ENCODE measurements at regions not wholly inside any gene's neighbourhood (a gene's known extent, or its start where the extent isn't known, plus 50 kb on each side); places are given as distances from the start of the nearest gene placed in this dataset.

DNA sequence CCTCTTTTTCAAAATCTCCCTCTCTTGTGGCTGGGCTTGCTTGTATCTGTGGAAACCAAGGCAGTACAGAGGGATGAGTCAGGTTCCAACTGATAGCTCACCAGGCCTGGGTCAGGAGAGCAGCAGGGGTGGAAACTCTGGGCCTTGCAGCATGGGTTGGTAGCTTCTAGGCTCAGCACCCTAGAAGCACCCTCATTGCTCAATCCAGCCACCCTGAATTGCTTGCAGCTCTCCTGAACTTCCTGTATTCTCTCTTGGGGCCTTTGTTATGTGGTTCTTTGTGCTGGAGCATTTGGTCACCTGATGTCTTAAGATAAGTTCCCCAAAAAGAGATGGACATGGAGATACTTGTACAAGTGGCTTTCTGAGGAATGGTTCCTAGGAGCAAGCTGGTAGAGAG is 169.4 kb downstream of the IRX5 start:
- Histone ChIP-seq H3K27ac (ENCODE audit: low read length) (no peak overlapping the region), H3K27me3 (ENCODE audit: control insufficient read depth, insufficient read depth) (no peaks in the 10 kb centered on the region), H3K9me3 (ENCODE audit: control insufficient read depth, low read length) (peaks cover 2% of the 10 kb centered on the region), H3K4me1 (ENCODE audit: control insufficient read depth, insufficient read depth, low read length) (no peaks in the 10 kb centered on the region), H3K4me3 (ENCODE audit: low read length) (no peak overlapping the region)
- no peak for DNase-seq
- intact Hi-C loops (cut with DNase I): no loop called here
- no peak for ATAC-seq

DNA sequence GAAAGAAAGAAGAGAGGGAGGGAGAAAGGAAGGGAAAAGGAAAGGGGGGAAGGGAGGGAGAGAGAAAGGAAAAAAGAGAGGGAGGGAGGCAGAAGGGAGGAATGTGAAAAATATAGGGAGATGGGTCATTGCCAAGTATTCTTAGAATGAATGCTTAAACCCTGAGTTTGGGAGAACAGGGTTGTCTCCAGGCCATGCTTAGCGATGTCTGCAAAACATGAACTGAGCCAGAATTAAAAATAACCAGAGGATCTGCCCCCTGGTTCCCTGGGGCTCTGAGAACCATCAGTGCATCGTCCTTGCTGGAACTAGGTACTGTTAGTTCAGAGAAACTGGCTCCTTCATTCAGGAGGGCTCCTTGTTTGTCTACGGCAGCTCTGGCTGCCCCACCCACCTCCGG is 170.4 kb downstream of the IRX5 start:
- Histone ChIP-seq H3K27me3 (ENCODE audit: control insufficient read depth, insufficient read depth) (no peaks in the 10 kb centered on the region), H3K27ac (ENCODE audit: low read length) (no peak overlapping the region), H3K4me1 (ENCODE audit: control insufficient read depth, insufficient read depth, low read length) (no peaks in the 10 kb centered on the region), H3K9me3 (ENCODE audit: control insufficient read depth, low read length) (peaks cover 2% of the 10 kb centered on the region), H3K4me3 (ENCODE audit: low read length) (no peak overlapping the region)
- intact Hi-C loops (cut with DNase I): no loop called here
- 34% methylated on average over 4 of the region's 4 CpGs for WGBS
- no peak for DNase-seq
- ATAC-seq: no peak

DNA sequence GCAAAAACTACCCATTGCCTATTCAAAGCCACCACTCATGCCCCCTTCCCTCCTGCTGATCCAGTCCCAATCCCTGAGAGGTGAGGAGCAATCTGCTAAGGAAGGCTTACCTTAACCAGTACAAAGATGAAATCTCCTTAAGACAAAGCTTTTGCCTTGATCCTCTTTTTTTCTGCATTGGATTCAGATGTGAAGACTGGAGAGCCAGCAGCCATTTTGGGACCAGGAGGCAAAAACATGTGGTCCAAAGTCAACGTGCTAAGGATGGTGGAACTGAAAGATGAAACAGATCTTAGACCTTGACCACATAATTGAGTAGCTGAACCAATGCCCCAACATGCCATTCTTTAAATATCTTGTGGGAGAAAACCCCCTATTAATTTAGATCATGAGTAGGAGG is 171.4 kb downstream of the IRX5 start:
- Histone ChIP-seq H3K4me1 (ENCODE audit: control insufficient read depth, insufficient read depth, low read length) (no peaks in the 10 kb centered on the region), H3K4me3 (ENCODE audit: low read length) (no peak overlapping the region), H3K9me3 (ENCODE audit: control insufficient read depth, low read length) (peaks cover 2% of the 10 kb centered on the region), H3K27me3 (ENCODE audit: control insufficient read depth, insufficient read depth) (no peaks in the 10 kb centered on the region), H3K27ac (ENCODE audit: low read length) (no peak overlapping the region)
- DNase-seq (no peak), ATAC-seq (no peak)
- 72% methylated on average over 1 of the region's 1 CpG for WGBS
- intact Hi-C loops (cut with DNase I): no loop called here

DNA sequence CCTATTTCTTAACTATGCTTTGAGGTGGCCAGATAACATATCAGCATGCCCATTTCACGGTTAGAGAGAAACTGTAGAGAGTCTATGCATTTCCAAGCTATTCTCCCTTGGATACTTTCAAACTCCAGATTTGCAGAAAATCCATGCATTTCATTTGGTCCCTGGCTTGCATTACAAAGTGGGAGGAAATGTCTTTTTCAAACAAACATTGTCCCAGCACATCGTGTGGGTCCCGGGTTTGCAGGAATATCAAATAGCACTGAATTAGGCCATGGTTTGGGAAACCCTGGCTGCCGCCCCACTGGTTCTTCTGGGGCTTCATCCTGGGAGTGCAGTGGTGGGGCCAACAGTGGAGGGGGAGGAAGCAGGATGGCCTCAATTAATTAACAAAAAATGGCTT is 171.9 kb downstream of the IRX5 start:
- 54% methylated on average over 4 of the region's 4 CpGs for WGBS
- ATAC-seq (no peak), DNase-seq (no peak)
- Histone ChIP-seq H3K9me3 (ENCODE audit: control insufficient read depth, low read length) (peaks cover 2% of the 10 kb centered on the region), H3K27ac (ENCODE audit: low read length) (no peak overlapping the region), H3K4me3 (ENCODE audit: low read length) (no peak overlapping the region), H3K27me3 (ENCODE audit: control insufficient read depth, insufficient read depth) (no peaks in the 10 kb centered on the region), H3K4me1 (ENCODE audit: control insufficient read depth, insufficient read depth, low read length) (no peaks in the 10 kb centered on the region)
- intact Hi-C loops (cut with DNase I): no loop called here

DNA sequence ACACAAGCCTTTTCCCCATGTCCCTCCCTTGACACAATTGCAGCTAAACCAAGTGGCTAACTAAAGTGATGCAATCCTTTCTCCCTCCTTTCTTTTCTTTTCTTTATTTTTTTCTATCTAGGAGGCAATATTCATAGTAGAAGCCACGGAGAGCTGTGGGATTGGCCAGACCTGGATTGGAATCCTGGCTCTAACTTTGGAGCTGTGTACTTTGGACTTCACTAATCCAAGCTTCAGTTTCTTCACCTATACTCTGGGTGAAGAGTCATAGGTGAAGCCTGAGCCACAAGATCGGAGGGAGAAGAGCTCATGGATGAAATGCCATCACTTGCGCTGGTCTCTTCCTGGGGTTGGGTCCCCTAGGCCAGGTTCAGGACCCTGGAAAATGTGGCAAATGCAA is 177.2 kb downstream of the IRX5 start:
- intact Hi-C loops (cut with DNase I): no loop called here
- H3K4me3 ChIP-seq (ENCODE audit: low read length): no peak overlapping the region
- no peaks in the 10 kb centered on the region for H3K9me3 ChIP-seq (ENCODE audit: control insufficient read depth, low read length)
- H3K27ac ChIP-seq (ENCODE audit: low read length): no peak overlapping the region
- H3K27me3 ChIP-seq (ENCODE audit: control insufficient read depth, insufficient read depth): no peaks in the 10 kb centered on the region
- WGBS: 87% methylated on average over 3 of the region's 3 CpGs
- ATAC-seq (no peak), DNase-seq (no peak)
- H3K4me1 ChIP-seq (ENCODE audit: control insufficient read depth, insufficient read depth, low read length): no peaks in the 10 kb centered on the region

DNA sequence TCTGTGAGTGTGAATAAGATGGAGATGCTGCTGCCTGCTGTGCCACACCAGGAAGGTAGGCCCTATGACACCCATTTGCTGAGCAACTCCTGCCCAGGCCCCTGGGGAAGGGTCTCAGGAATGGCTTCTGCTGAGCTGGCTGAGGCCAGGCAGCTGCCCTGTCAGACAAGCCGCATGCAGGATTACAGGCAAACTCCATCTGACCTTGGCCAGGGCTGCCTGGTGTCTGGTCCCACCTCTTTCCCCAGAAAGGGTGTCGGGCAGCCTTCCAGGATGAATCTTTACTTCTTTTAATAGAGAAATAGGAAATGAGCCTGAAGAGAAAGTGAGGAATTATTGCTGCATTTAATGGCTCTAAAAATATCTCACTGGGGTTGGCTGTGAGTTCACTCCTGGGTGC is 182.5 kb downstream of the IRX5 start:
- 72% methylated on average over 2 of the region's 2 CpGs for WGBS
- H3K27me3 ChIP-seq (ENCODE audit: control insufficient read depth, insufficient read depth): no peaks in the 10 kb centered on the region
- no peak overlapping the region for H3K4me3 ChIP-seq (ENCODE audit: low read length)
- ATAC-seq (no peak), DNase-seq (no peak)
- H3K4me1 ChIP-seq (ENCODE audit: control insufficient read depth, insufficient read depth, low read length): no peaks in the 10 kb centered on the region
- no peak overlapping the region for H3K27ac ChIP-seq (ENCODE audit: low read length)
- H3K9me3 ChIP-seq (ENCODE audit: control insufficient read depth, low read length): no peaks in the 10 kb centered on the region
- intact Hi-C loops (cut with DNase I): no loop called here

DNA sequence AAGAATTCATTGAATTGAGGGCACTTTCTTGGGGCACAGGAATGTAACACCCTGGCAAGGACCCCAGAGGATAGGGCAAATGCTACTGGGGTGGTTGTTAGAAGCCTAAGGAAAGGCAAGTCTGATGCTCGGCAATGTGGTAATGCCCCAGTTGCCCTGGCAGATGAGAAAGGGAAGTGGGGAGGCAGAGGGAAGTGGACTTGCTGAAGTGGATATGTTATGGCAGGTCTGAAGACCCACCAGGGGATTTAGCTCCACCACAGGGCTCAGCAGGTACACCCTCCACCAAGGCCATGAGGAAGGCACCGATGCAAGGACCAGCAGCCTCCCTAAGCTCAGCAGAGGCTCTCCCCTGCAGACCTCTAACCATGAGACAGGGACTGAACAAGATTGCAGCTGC is 184.8 kb downstream of the IRX5 start:
- no peak overlapping the region for H3K27ac ChIP-seq (ENCODE audit: low read length)
- H3K27me3 ChIP-seq (ENCODE audit: control insufficient read depth, insufficient read depth): no peaks in the 10 kb centered on the region
- no peaks in the 10 kb centered on the region for H3K4me1 ChIP-seq (ENCODE audit: control insufficient read depth, insufficient read depth, low read length)
- WGBS: 86% methylated on average over 2 of the region's 2 CpGs
- intact Hi-C loops (cut with DNase I): no loop called here
- H3K9me3 ChIP-seq (ENCODE audit: control insufficient read depth, low read length): no peaks in the 10 kb centered on the region
- ATAC-seq (no peak), DNase-seq (no peak)
- H3K4me3 ChIP-seq (ENCODE audit: low read length): no peak overlapping the region

DNA sequence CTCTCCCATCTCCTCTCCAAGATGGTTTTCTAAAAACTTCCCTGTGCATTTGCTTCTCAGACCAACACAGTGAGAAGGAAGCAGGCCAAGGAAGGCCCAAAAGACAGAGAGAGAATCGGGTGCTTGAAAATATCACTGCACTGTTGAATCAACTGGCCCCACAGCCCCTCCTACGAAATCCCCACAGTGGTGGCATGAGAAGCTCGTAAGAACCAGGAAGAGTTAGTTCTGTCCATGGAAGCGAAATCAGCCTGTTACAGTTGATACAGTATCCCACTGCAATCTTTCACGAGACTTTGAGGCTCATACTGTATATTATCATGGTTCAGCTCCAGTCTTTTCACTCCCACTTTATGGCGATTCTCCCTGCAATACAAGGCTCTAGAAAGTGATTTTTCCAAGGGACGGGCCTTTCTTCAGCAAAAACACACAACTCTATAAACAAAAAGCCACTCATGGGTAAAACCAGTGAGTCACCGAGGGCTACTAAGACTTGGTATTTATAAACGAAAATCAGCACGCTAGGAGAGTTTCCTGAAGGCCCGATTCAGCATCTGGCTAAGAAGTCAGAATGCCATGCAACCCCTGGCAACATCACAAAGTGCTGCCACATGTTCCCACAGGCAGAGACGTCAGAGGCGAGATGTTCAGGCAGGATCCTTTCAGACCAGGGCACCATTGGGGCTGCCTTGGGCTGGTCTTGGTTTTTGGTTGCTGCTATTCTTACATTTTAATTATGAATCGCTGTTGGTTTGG is 185.7 kb downstream of the IRX5 start:
- no peak for ATAC-seq
- no peaks in the 10 kb centered on the region for H3K9me3 ChIP-seq (ENCODE audit: control insufficient read depth, low read length)

DNA sequence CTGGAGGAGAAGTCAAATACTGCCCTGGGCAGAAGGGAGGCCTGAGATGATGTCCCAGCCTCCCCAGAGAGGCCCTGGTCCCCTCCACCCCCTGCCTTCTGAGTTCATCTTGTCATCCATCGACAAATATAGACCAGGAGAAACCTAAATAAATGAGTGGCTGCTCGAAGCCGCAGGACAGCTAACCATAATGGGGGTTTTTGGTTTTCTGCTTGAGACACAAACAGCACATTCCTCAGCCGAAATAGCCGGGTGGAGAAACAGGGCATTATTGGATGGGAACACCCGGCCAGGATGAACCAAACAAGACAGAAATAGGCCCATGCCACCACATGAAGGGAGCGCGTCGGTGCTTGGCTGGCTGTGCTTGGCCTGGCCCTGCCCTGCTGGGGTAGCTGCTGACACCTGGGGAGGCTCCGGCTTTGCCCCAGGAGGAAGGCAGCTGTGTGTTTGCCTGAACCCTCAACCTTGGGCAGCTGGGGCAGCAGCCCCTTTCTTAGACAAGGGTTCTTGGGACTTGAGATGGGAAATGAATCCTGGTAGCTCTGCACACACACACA is 188.1 kb downstream of the IRX5 start:
- Histone ChIP-seq H3K27me3 (ENCODE audit: control insufficient read depth, insufficient read depth) (no peaks in the 10 kb centered on the region), H3K27ac (ENCODE audit: low read length) (no peak overlapping the region), H3K4me3 (ENCODE audit: low read length) (no peak overlapping the region), H3K4me1 (ENCODE audit: control insufficient read depth, insufficient read depth, low read length) (no peaks in the 10 kb centered on the region), H3K9me3 (ENCODE audit: control insufficient read depth, low read length) (no peaks in the 10 kb centered on the region)
- DNase-seq (no peak), ATAC-seq (no peak)
- intact Hi-C loops (cut with DNase I): no loop called here
- 87% methylated on average over 10 of the region's 10 CpGs for WGBS

More for the DNA sequence above, 185.7 kb downstream of the IRX5 start:
- no peak overlapping the region for H3K27ac ChIP-seq (ENCODE audit: low read length)
- no peak overlapping the region for H3K4me3 ChIP-seq (ENCODE audit: low read length)
- no peaks in the 10 kb centered on the region for H3K27me3 ChIP-seq (ENCODE audit: control insufficient read depth, insufficient read depth)
- no peaks in the 10 kb centered on the region for H3K4me1 ChIP-seq (ENCODE audit: control insufficient read depth, insufficient read depth, low read length)
- DNase-seq: no peak
- WGBS: 85% methylated on average over 14 of the region's 14 CpGs
- intact Hi-C loops (cut with DNase I): no loop called here

DNA sequence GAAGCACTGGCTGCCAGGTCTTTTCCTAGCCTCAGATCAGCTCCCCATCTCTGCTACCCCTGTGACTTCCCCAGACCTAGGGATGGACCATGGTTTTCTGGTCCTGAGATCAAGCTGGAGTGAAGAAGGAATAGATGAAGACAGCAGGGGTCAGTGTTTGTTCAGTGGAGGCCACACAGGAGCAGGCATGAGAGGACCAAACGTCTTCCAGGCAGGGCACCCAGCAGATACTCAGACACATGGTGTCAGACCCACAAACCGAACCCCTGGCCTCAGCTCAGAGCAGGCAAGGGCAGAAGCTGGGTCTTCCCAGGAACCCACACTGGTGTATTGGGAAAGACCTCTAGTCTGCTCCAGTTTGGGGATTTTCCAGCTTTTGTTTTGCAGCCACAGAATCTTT is 189.7 kb downstream of the IRX5 start:
- ATAC-seq (no peak), DNase-seq (no peak)
- no peaks in the 10 kb centered on the region for H3K4me1 ChIP-seq (ENCODE audit: control insufficient read depth, insufficient read depth, low read length)
- intact Hi-C loops (cut with DNase I): no loop called here
- no peaks in the 10 kb centered on the region for H3K27me3 ChIP-seq (ENCODE audit: control insufficient read depth, insufficient read depth)
- 29% methylated on average over 2 of the region's 2 CpGs for WGBS
- no peaks in the 10 kb centered on the region for H3K9me3 ChIP-seq (ENCODE audit: control insufficient read depth, low read length)
- H3K4me3 ChIP-seq (ENCODE audit: low read length): no peak overlapping the region
- no peak overlapping the region for H3K27ac ChIP-seq (ENCODE audit: low read length)

DNA sequence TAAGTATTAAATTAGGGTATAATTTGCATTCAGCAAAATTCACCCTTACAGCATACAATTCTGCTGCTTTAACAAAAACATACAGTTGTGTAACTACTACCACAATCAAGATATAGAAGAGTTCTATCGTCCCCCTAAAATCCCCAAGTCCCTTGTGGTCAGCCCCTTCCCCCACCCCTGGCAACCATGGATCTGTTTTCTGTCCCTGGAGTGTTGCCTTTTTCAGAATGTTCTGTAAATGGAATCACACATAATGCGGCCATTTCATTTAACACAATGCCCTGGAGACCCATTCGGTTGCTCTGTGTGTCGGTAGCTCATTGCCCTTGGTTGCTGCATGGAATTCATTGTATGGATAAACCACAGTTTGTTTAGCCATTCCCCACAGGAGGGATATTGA is 190.2 kb downstream of the IRX5 start:
- ATAC-seq: no peak
- H3K27me3 ChIP-seq (ENCODE audit: control insufficient read depth, insufficient read depth): no peaks in the 10 kb centered on the region
- intact Hi-C loops (cut with DNase I): no loop called here
- WGBS: 52% methylated on average over 4 of the region's 4 CpGs
- no peaks in the 10 kb centered on the region for H3K9me3 ChIP-seq (ENCODE audit: control insufficient read depth, low read length)
- H3K4me1 ChIP-seq (ENCODE audit: control insufficient read depth, insufficient read depth, low read length): no peaks in the 10 kb centered on the region
- DNase-seq: no peak
- no peak overlapping the region for H3K4me3 ChIP-seq (ENCODE audit: low read length)
- H3K27ac ChIP-seq (ENCODE audit: low read length): no peak overlapping the region

DNA sequence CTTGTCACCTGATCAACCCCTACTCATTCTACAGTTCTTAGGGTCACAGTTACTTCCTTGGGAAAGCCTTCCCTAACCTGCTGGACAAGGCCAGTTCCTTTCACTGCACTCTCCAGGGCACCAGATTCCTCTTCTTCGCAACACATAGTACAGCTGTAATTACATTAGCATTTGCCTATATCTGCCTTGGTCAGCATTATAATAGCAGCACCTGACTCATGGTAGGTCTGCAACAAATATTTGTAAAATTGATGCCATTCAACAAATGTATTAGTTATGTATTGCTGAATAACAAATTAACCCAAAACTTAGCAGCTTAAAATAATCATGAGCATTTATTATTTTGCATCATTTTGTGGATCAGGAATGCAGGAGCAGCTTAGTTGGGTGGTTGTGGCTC is 193.0 kb downstream of the IRX5 start:
- Histone ChIP-seq H3K9me3 (ENCODE audit: control insufficient read depth, low read length) (no peaks in the 10 kb centered on the region), H3K27ac (ENCODE audit: low read length) (no peak overlapping the region), H3K4me1 (ENCODE audit: control insufficient read depth, insufficient read depth, low read length) (no peaks in the 10 kb centered on the region), H3K27me3 (ENCODE audit: control insufficient read depth, insufficient read depth) (no peaks in the 10 kb centered on the region), H3K4me3 (ENCODE audit: low read length) (no peak overlapping the region)
- DNase-seq: no peak
- no peak for ATAC-seq
- intact Hi-C loops (cut with DNase I): no loop called here
- WGBS: 97% methylated on average over 1 of the region's 1 CpG
